Neuronal stem cell (in vitro differentiated cells): ENCODE measurements at regions not wholly inside any gene's neighbourhood (a gene's known extent, or its start where the extent isn't known, plus 50 kb on each side); places are given as distances from the start of the nearest gene placed in this dataset.
A peak's percentile ranks its signal among the peaks of the same experiment; 100 is the strongest.

Experiments used
- DNase-seq: peaks from one replicate; pipeline ENCODE4 v3.0.0-alpha.2; 2013; ENCODE audit warnings: low spot score
- H2AFZ ChIP-seq: one replicate; pipeline ENCODE4 v1.6.1; 2013; ENCODE audit warnings: mild to moderate bottlenecking, low read length, inconsistent platforms
- H2AK5ac ChIP-seq: 2 replicates; pipeline ENCODE4 v1.6.1; 2013; ENCODE audit warnings: low read depth, mild to moderate bottlenecking, inconsistent platforms, low read length, moderate library complexity, mixed read lengths
- H2BK120ac ChIP-seq: 2 replicates; pipeline ENCODE4 v1.6.1; 2013; ENCODE audit warnings: low read depth, mild to moderate bottlenecking, inconsistent platforms, low read length, moderate library complexity, mixed read lengths
- H2BK12ac ChIP-seq: one replicate; pipeline ENCODE4 v1.6.1; 2013; ENCODE audit warnings: low read length, inconsistent platforms
- H2BK15ac ChIP-seq: 2 replicates; pipeline ENCODE4 v1.6.1; 2013; ENCODE audit warnings: mild to moderate bottlenecking, low read length, inconsistent platforms, mixed read lengths
- H2BK5ac ChIP-seq: one replicate; pipeline ENCODE4 v1.6.1; 2013; ENCODE audit warnings: inconsistent platforms, mild to moderate bottlenecking, low read length, moderate library complexity
- H3K14ac ChIP-seq: one replicate; pipeline ENCODE4 v1.6.1; 2013; ENCODE audit warnings: low read length, inconsistent platforms
- H3K18ac ChIP-seq: 2 replicates; pipeline ENCODE4 v1.6.1; 2013; ENCODE audit warnings: low read length, inconsistent platforms
- H3K23ac ChIP-seq: 2 replicates; pipeline ENCODE4 v1.6.1; 2013; ENCODE audit warnings: low read depth, mild to moderate bottlenecking, mixed read lengths, low read length, inconsistent platforms; ENCODE audit not compliant: poor library complexity
- H3K27ac ChIP-seq: replicated peaks from 3 replicates; pipeline ENCODE4 v1.5.1; 2013; ENCODE audit warnings: low read length, inconsistent platforms
- H3K27me3 ChIP-seq, 3 experiments: 2 replicates each; pipeline ENCODE4 v1.6.1; 2013; ENCODE audit warnings: low read length in 3 of 3, mild to moderate bottlenecking in 2 of 3, inconsistent platforms in 1 of 3, low read depth in 1 of 3, mixed read lengths in 1 of 3, moderate library complexity in 1 of 3; ENCODE audit not compliant: control insufficient read depth in 3 of 3, insufficient read depth in 3 of 3
- H3K36me3 ChIP-seq, 2 donors: replicated peaks in 1 of 2; 2 replicates each; pipeline ENCODE4 v1.6.1; 2013; ENCODE audit warnings: low read length in 2 of 2; ENCODE audit not compliant: control insufficient read depth in 2 of 2, insufficient read depth in 2 of 2
- H3K4ac ChIP-seq: 2 replicates; pipeline ENCODE4 v1.6.1; 2013; ENCODE audit warnings: inconsistent platforms, mild to moderate bottlenecking, low read length, moderate library complexity
- H3K4me1 ChIP-seq, 2 donors: 1 replicate in 1 of 2; 2 replicates in 1 of 2; pipeline ENCODE4 v1.6.1; 2013; ENCODE audit warnings: low read length in 2 of 2, low read depth in 1 of 2; ENCODE audit not compliant: control insufficient read depth in 2 of 2, insufficient read depth in 1 of 2
- H3K4me2 ChIP-seq: one replicate; pipeline ENCODE4 v1.6.1; 2013; ENCODE audit warnings: mild to moderate bottlenecking, low read length, inconsistent platforms; ENCODE audit not compliant: insufficient read depth, poor library complexity, severe bottlenecking
- H3K4me3 ChIP-seq, 2 donors: 2 replicates each; pipeline ENCODE4 v1.5.1; 2013; ENCODE audit warnings: low read length in 2 of 2, mild to moderate bottlenecking in 2 of 2, inconsistent platforms in 1 of 2, moderate library complexity in 1 of 2
- H3K79me1 ChIP-seq: one replicate; pipeline ENCODE4 v1.6.1; 2013; ENCODE audit warnings: low read depth, mild to moderate bottlenecking, inconsistent platforms, low read length, moderate library complexity
- H3K9ac ChIP-seq: one replicate; pipeline ENCODE4 v1.6.1; 2013; ENCODE audit warnings: mild to moderate bottlenecking, low read depth, low read length, inconsistent platforms; ENCODE audit not compliant: poor library complexity
- H3K9me3 ChIP-seq, 2 donors: replicated peaks in 1 of 2; 2 replicates each; pipeline versions ENCODE3 to v1.6.1; 2013; ENCODE audit warnings: low read length in 2 of 2, mild to moderate bottlenecking in 2 of 2, inconsistent platforms in 1 of 2, low read depth in 1 of 2, mixed read lengths in 1 of 2, moderate library complexity in 1 of 2; ENCODE audit not compliant: control insufficient read depth in 2 of 2, insufficient read depth in 1 of 2
- H4K8ac ChIP-seq: one replicate; pipeline ENCODE4 v1.6.1; 2013; ENCODE audit warnings: low read depth, mild to moderate bottlenecking, inconsistent platforms, low read length, moderate library complexity
- H4K91ac ChIP-seq: one replicate; pipeline ENCODE4 v1.6.1; 2013; ENCODE audit warnings: low read length, low read depth, mild to moderate bottlenecking, inconsistent platforms; ENCODE audit not compliant: poor library complexity
- WGBS, 2 donors: extraction: QIAGEN DNeasy Blood & Tissue Kit; methylation state at CpG; one replicate each; pipeline ENCODE4 v1.1.7; 2013; ENCODE audit warnings: missing lambda C conversion rate in 2 of 2, mixed read lengths in 1 of 2; ENCODE audit not compliant: insufficient read length in 2 of 2, insufficient replicate concordance in 1 of 2; ENCODE audit errors: extremely low coverage in 2 of 2; 5-methylcytosine and 5-hydroxymethylcytosine counted together

- Histone ChIP-seq H3K9ac (no peak overlapping the region), H2BK12ac (no peak overlapping the region), H3K4me1 (peaks cover 4 to 8% of the 10 kb centered on the region in 2 donors), H3K4ac (no peak overlapping the region), H3K4me2 (no peak overlapping the region), H3K36me3 (no peaks in the 10 kb centered on the region), H4K91ac (no peak overlapping the region), H3K79me1 (no peaks in the 10 kb centered on the region), H4K8ac (no peak overlapping the region), H3K27me3 (no peaks in the 10 kb centered on the region), H3K18ac (peak overlapping the region; percentile 41), H3K23ac (peak overlapping the region; percentile 29), H2AK5ac (no peak overlapping the region), H2BK120ac (no peak overlapping the region), H3K27ac (no peak overlapping the region), H2BK15ac (no peak overlapping the region), H2AFZ (no peak overlapping the region), H3K9me3 (no peaks in the 10 kb centered on the region), H3K14ac (no peak overlapping the region), H3K4me3 (peak overlapping the region in 1 of 2 donors; percentile 4), H2BK5ac (no peak overlapping the region)
- no peak for DNase-seq
- no CpG with 5 or more reads among the region's 7 CpGs for WGBS, 2 donors
These were observed 51.9 kb upstream of the GNAT3 start for GRCh38 chr7:80563561-80564327.

GRCh38 chr7:80565554-80565953 is 53.7 kb upstream of the GNAT3 start:
- Histone ChIP-seq H3K9ac (no peak overlapping the region), H2AK5ac (no peak overlapping the region), H3K4me1 (peaks cover 4 to 8% of the 10 kb centered on the region in 2 donors), H2AFZ (peak overlapping the region; percentile 84), H2BK5ac (no peak overlapping the region), H4K8ac (no peak overlapping the region), H3K27me3 (no peaks in the 10 kb centered on the region), H2BK12ac (no peak overlapping the region), H3K14ac (no peak overlapping the region), H4K91ac (no peak overlapping the region), H2BK15ac (no peak overlapping the region), H3K4me3 (no peak overlapping the region), H3K23ac (no peak overlapping the region), H3K9me3 (no peaks in the 10 kb centered on the region), H3K27ac (no peak overlapping the region), H3K18ac (no peak overlapping the region), H3K4ac (no peak overlapping the region), H3K36me3 (no peaks in the 10 kb centered on the region), H3K4me2 (no peak overlapping the region), H3K79me1 (no peaks in the 10 kb centered on the region), H2BK120ac (no peak overlapping the region)
- WGBS, 2 donors, result no CpG with 5 or more reads among the region's 3 CpGs
- no peak for DNase-seq

GRCh38 chr7:80581486-80582260 is 56.8 kb upstream of the CD36 start:
- Histone ChIP-seq H2AK5ac (no peak overlapping the region), H3K9ac (no peak overlapping the region), H4K91ac (no peak overlapping the region), H2BK120ac (no peak overlapping the region), H3K4me1 (no peaks in the 10 kb centered on the region), H2BK12ac (no peak overlapping the region), H2BK15ac (no peak overlapping the region), H3K18ac (no peak overlapping the region), H3K27ac (no peak overlapping the region), H4K8ac (no peak overlapping the region), H3K4ac (no peak overlapping the region), H3K4me2 (no peak overlapping the region), H3K79me1 (no peaks in the 10 kb centered on the region), H2AFZ (no peak overlapping the region), H3K36me3 (no peaks in the 10 kb centered on the region), H3K9me3 (no peaks in the 10 kb centered on the region), H3K23ac (no peak overlapping the region), H3K27me3 (no peaks in the 10 kb centered on the region), H3K4me3 (no peak overlapping the region), H3K14ac (no peak overlapping the region), H2BK5ac (no peak overlapping the region)
- DNase-seq, result no peak
- no CpG with 5 or more reads among the region's 4 CpGs for WGBS, 2 donors

- WGBS, 2 donors, result no CpG with 5 or more reads among the region's 2 CpGs
- H3K23ac ChIP-seq, result no peak overlapping the region
These were observed 54.5 kb upstream of the CD36 start for GRCh38 chr7:80583901-80584300.

More at GRCh38 chr7:80583901-80584300, 54.5 kb upstream of the CD36 start:
- Histone ChIP-seq H4K8ac (no peak overlapping the region), H2BK12ac (no peak overlapping the region), H3K4me1 (no peaks in the 10 kb centered on the region), H3K9me3 (no peaks in the 10 kb centered on the region), H2BK5ac (no peak overlapping the region), H2AFZ (peak overlapping the region; percentile 72), H2AK5ac (no peak overlapping the region), H3K4ac (no peak overlapping the region), H3K9ac (no peak overlapping the region), H3K14ac (no peak overlapping the region), H3K4me3 (no peak overlapping the region), H3K79me1 (no peaks in the 10 kb centered on the region), H2BK15ac (no peak overlapping the region), H3K27ac (no peak overlapping the region), H2BK120ac (no peak overlapping the region), H3K36me3 (no peaks in the 10 kb centered on the region), H3K27me3 (no peaks in the 10 kb centered on the region), H3K4me2 (no peak overlapping the region), H4K91ac (no peak overlapping the region), H3K18ac (no peak overlapping the region)
- no peak for DNase-seq
